ENCODE measurements at regions not wholly inside any gene's neighbourhood (a gene's known extent, or its start where the extent isn't known, plus 50 kb on each side); places are given as distances from the start of the nearest gene placed in this dataset.

DNA sequence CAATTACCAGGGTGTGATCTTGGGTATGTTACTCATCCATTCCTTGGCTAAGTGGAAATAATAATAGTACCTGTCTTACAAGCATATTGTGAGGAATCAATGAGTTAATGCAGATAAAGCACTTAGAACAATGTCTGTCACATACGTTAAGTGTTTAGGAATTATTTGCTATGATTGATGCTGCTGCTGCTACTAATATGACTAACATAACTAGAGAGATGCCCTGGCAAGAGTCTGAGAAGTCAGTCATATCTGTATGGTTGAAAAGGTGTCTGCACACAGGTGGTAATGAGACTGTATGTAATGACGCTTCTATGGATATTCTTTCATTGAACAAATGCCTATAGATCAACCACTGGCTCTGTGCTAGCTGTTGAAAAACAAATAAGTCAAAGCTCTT is 100.1 kb upstream of the PCGF5 start:
- TF ChIP-seq, protein P1, sequence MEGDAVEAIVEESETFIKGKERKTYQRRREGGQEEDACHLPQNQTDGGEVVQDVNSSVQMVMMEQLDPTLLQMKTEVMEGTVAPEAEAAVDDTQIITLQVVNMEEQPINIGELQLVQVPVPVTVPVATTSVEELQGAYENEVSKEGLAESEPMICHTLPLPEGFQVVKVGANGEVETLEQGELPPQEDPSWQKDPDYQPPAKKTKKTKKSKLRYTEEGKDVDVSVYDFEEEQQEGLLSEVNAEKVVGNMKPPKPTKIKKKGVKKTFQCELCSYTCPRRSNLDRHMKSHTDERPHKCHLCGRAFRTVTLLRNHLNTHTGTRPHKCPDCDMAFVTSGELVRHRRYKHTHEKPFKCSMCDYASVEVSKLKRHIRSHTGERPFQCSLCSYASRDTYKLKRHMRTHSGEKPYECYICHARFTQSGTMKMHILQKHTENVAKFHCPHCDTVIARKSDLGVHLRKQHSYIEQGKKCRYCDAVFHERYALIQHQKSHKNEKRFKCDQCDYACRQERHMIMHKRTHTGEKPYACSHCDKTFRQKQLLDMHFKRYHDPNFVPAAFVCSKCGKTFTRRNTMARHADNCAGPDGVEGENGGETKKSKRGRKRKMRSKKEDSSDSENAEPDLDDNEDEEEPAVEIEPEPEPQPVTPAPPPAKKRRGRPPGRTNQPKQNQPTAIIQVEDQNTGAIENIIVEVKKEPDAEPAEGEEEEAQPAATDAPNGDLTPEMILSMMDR (IDR thresholded peaks at IDR 0.05) = no peak
- TF ChIP-seq EP300 (IDR thresholded peaks at IDR 0.05) (no peak), POLR2A (IDR thresholded peaks at IDR 0.05) (no peak), POLR2AphosphoS5 (IDR thresholded peaks at IDR 0.05) (no peak)
